ENCODE measurements at regions not wholly inside any gene's neighbourhood (a gene's known extent, or its start where the extent isn't known, plus 50 kb on each side); places are given as distances from the start of the nearest gene placed in this dataset.

- Histone ChIP-seq H3K36me3 (ENCODE audit: control insufficient read depth in 1 of 2, insufficient read depth in 2 of 2, low read length in 2 of 2) (no peaks in the 10 kb centered on the region), H3K9me3 (ENCODE audit: control insufficient read depth in 1 of 2, low read length in 2 of 2) (no peaks in the 10 kb centered on the region), H3K27ac (ENCODE audit: low read depth, low read length) (no peak overlapping the region), H3K9ac (ENCODE audit: low read depth in 1 of 2, low read length in 2 of 2) (no peak overlapping the region), H3K4me1 (ENCODE audit: control insufficient read depth in 1 of 2, insufficient read depth in 2 of 2, low read length in 2 of 2) (no peaks in the 10 kb centered on the region), H3K27me3 (ENCODE audit: control insufficient read depth in 1 of 2, insufficient read depth in 2 of 2, low read length in 2 of 2) (no peaks in the 10 kb centered on the region), H3K4me3 (ENCODE audit: low read depth in 1 of 2, low read length in 2 of 2) (no peak overlapping the region)
Measured at GRCh38 chr1:55823541-55824250, 608.5 kb upstream of the USP24 start.

- Histone ChIP-seq H3K27me3 (ENCODE audit: control insufficient read depth in 1 of 2, insufficient read depth in 2 of 2, low read length in 2 of 2) (no peaks in the 10 kb centered on the region), H3K4me1 (ENCODE audit: control insufficient read depth in 1 of 2, insufficient read depth in 2 of 2, low read length in 2 of 2) (no peaks in the 10 kb centered on the region), H3K4me3 (ENCODE audit: low read depth in 1 of 2, low read length in 2 of 2) (no peak overlapping the region), H3K9ac (ENCODE audit: low read depth in 1 of 2, low read length in 2 of 2) (no peak overlapping the region), H3K36me3 (ENCODE audit: control insufficient read depth in 1 of 2, insufficient read depth in 2 of 2, low read length in 2 of 2) (no peaks in the 10 kb centered on the region), H3K9me3 (ENCODE audit: control insufficient read depth in 1 of 2, low read length in 2 of 2) (no peaks in the 10 kb centered on the region), H3K27ac (ENCODE audit: low read depth, low read length) (no peak overlapping the region)
Measured at GRCh38 chr1:55822891-55823290, 607.7 kb upstream of the USP24 start.

GRCh38 chr1:55821234-55821633 is 606.1 kb upstream of the USP24 start:
- no peak overlapping the region for H3K27ac ChIP-seq (ENCODE audit: low read depth, low read length)
- H3K9me3 ChIP-seq (ENCODE audit: control insufficient read depth in 1 of 2, low read length in 2 of 2): no peaks in the 10 kb centered on the region

GRCh38 chr1:55820501-55820900 is 605.3 kb upstream of the USP24 start:
- no peaks in the 10 kb centered on the region for H3K4me1 ChIP-seq (ENCODE audit: control insufficient read depth in 1 of 2, insufficient read depth in 2 of 2, low read length in 2 of 2)
- H3K9ac ChIP-seq (ENCODE audit: low read depth in 1 of 2, low read length in 2 of 2): no peak overlapping the region
- H3K27ac ChIP-seq (ENCODE audit: low read depth, low read length): no peak overlapping the region
- H3K9me3 ChIP-seq (ENCODE audit: control insufficient read depth in 1 of 2, low read length in 2 of 2): no peaks in the 10 kb centered on the region
- H3K36me3 ChIP-seq (ENCODE audit: control insufficient read depth in 1 of 2, insufficient read depth in 2 of 2, low read length in 2 of 2): no peaks in the 10 kb centered on the region
- H3K27me3 ChIP-seq (ENCODE audit: control insufficient read depth in 1 of 2, insufficient read depth in 2 of 2, low read length in 2 of 2): no peaks in the 10 kb centered on the region
- no peak overlapping the region for H3K4me3 ChIP-seq (ENCODE audit: low read depth in 1 of 2, low read length in 2 of 2)

More at GRCh38 chr1:55821234-55821633, 606.1 kb upstream of the USP24 start:
- Histone ChIP-seq H3K36me3 (ENCODE audit: control insufficient read depth in 1 of 2, insufficient read depth in 2 of 2, low read length in 2 of 2) (no peaks in the 10 kb centered on the region), H3K9ac (ENCODE audit: low read depth in 1 of 2, low read length in 2 of 2) (no peak overlapping the region), H3K27me3 (ENCODE audit: control insufficient read depth in 1 of 2, insufficient read depth in 2 of 2, low read length in 2 of 2) (no peaks in the 10 kb centered on the region), H3K4me1 (ENCODE audit: control insufficient read depth in 1 of 2, insufficient read depth in 2 of 2, low read length in 2 of 2) (no peaks in the 10 kb centered on the region), H3K4me3 (ENCODE audit: low read depth in 1 of 2, low read length in 2 of 2) (no peak overlapping the region)

GRCh38 chr1:55819011-55819410 is 603.8 kb upstream of the USP24 start:
- Histone ChIP-seq H3K4me1 (ENCODE audit: control insufficient read depth in 1 of 2, insufficient read depth in 2 of 2, low read length in 2 of 2) (no peaks in the 10 kb centered on the region), H3K9me3 (ENCODE audit: control insufficient read depth in 1 of 2, low read length in 2 of 2) (no peaks in the 10 kb centered on the region), H3K9ac (ENCODE audit: low read depth in 1 of 2, low read length in 2 of 2) (no peak overlapping the region), H3K36me3 (ENCODE audit: control insufficient read depth in 1 of 2, insufficient read depth in 2 of 2, low read length in 2 of 2) (no peaks in the 10 kb centered on the region), H3K27me3 (ENCODE audit: control insufficient read depth in 1 of 2, insufficient read depth in 2 of 2, low read length in 2 of 2) (no peaks in the 10 kb centered on the region), H3K4me3 (ENCODE audit: low read depth in 1 of 2, low read length in 2 of 2) (no peak overlapping the region), H3K27ac (ENCODE audit: low read depth, low read length) (no peak overlapping the region)

- Histone ChIP-seq H3K4me1 (ENCODE audit: control insufficient read depth in 1 of 2, insufficient read depth in 2 of 2, low read length in 2 of 2) (no peaks in the 10 kb centered on the region), H3K9me3 (ENCODE audit: control insufficient read depth in 1 of 2, low read length in 2 of 2) (no peaks in the 10 kb centered on the region), H3K27ac (ENCODE audit: low read depth, low read length) (no peak overlapping the region), H3K4me3 (ENCODE audit: low read depth in 1 of 2, low read length in 2 of 2) (no peak overlapping the region), H3K27me3 (ENCODE audit: control insufficient read depth in 1 of 2, insufficient read depth in 2 of 2, low read length in 2 of 2) (no peaks in the 10 kb centered on the region), H3K36me3 (ENCODE audit: control insufficient read depth in 1 of 2, insufficient read depth in 2 of 2, low read length in 2 of 2) (no peaks in the 10 kb centered on the region), H3K9ac (ENCODE audit: low read depth in 1 of 2, low read length in 2 of 2) (no peak overlapping the region)
Measured at GRCh38 chr1:55816456-55817426, 601.6 kb upstream of the USP24 start.

GRCh38 chr1:55815745-55816455 is 600.7 kb upstream of the USP24 start:
- no peaks in the 10 kb centered on the region for H3K27me3 ChIP-seq (ENCODE audit: control insufficient read depth in 1 of 2, insufficient read depth in 2 of 2, low read length in 2 of 2)
- no peak overlapping the region for H3K27ac ChIP-seq (ENCODE audit: low read depth, low read length)
- no peaks in the 10 kb centered on the region for H3K36me3 ChIP-seq (ENCODE audit: control insufficient read depth in 1 of 2, insufficient read depth in 2 of 2, low read length in 2 of 2)
- no peak overlapping the region for H3K4me3 ChIP-seq (ENCODE audit: low read depth in 1 of 2, low read length in 2 of 2)
- H3K9ac ChIP-seq (ENCODE audit: low read depth in 1 of 2, low read length in 2 of 2): no peak overlapping the region
- no peaks in the 10 kb centered on the region for H3K9me3 ChIP-seq (ENCODE audit: control insufficient read depth in 1 of 2, low read length in 2 of 2)
- H3K4me1 ChIP-seq (ENCODE audit: control insufficient read depth in 1 of 2, insufficient read depth in 2 of 2, low read length in 2 of 2): no peaks in the 10 kb centered on the region

GRCh38 chr1:55814967-55815366 is 599.8 kb upstream of the USP24 start:
- H3K9ac ChIP-seq (ENCODE audit: low read depth in 1 of 2, low read length in 2 of 2): no peak overlapping the region
- H3K4me1 ChIP-seq (ENCODE audit: control insufficient read depth in 1 of 2, insufficient read depth in 2 of 2, low read length in 2 of 2): no peaks in the 10 kb centered on the region
- H3K27me3 ChIP-seq (ENCODE audit: control insufficient read depth in 1 of 2, insufficient read depth in 2 of 2, low read length in 2 of 2): no peaks in the 10 kb centered on the region
- H3K27ac ChIP-seq (ENCODE audit: low read depth, low read length): no peak overlapping the region
- no peak overlapping the region for H3K4me3 ChIP-seq (ENCODE audit: low read depth in 1 of 2, low read length in 2 of 2)
- no peaks in the 10 kb centered on the region for H3K9me3 ChIP-seq (ENCODE audit: control insufficient read depth in 1 of 2, low read length in 2 of 2)
- no peaks in the 10 kb centered on the region for H3K36me3 ChIP-seq (ENCODE audit: control insufficient read depth in 1 of 2, insufficient read depth in 2 of 2, low read length in 2 of 2)

- Histone ChIP-seq H3K27me3 (ENCODE audit: control insufficient read depth in 1 of 2, insufficient read depth in 2 of 2, low read length in 2 of 2) (no peaks in the 10 kb centered on the region), H3K9me3 (ENCODE audit: control insufficient read depth in 1 of 2, low read length in 2 of 2) (no peaks in the 10 kb centered on the region), H3K36me3 (ENCODE audit: control insufficient read depth in 1 of 2, insufficient read depth in 2 of 2, low read length in 2 of 2) (no peaks in the 10 kb centered on the region), H3K27ac (ENCODE audit: low read depth, low read length) (no peak overlapping the region), H3K9ac (ENCODE audit: low read depth in 1 of 2, low read length in 2 of 2) (no peak overlapping the region), H3K4me3 (ENCODE audit: low read depth in 1 of 2, low read length in 2 of 2) (no peak overlapping the region), H3K4me1 (ENCODE audit: control insufficient read depth in 1 of 2, insufficient read depth in 2 of 2, low read length in 2 of 2) (no peaks in the 10 kb centered on the region)
Measured at GRCh38 chr1:55813618-55814017, 598.5 kb upstream of the USP24 start.

GRCh38 chr1:55812281-55812680 is 597.1 kb upstream of the USP24 start:
- no peaks in the 10 kb centered on the region for H3K36me3 ChIP-seq (ENCODE audit: control insufficient read depth in 1 of 2, insufficient read depth in 2 of 2, low read length in 2 of 2)
- H3K9ac ChIP-seq (ENCODE audit: low read depth in 1 of 2, low read length in 2 of 2): no peak overlapping the region
- no peaks in the 10 kb centered on the region for H3K9me3 ChIP-seq (ENCODE audit: control insufficient read depth in 1 of 2, low read length in 2 of 2)
- H3K4me3 ChIP-seq (ENCODE audit: low read depth in 1 of 2, low read length in 2 of 2): no peak overlapping the region
- H3K27ac ChIP-seq (ENCODE audit: low read depth, low read length): no peak overlapping the region
- H3K27me3 ChIP-seq (ENCODE audit: control insufficient read depth in 1 of 2, insufficient read depth in 2 of 2, low read length in 2 of 2): no peaks in the 10 kb centered on the region
- no peaks in the 10 kb centered on the region for H3K4me1 ChIP-seq (ENCODE audit: control insufficient read depth in 1 of 2, insufficient read depth in 2 of 2, low read length in 2 of 2)
